ENCODE measurements at regions not wholly inside any gene's neighbourhood (a gene's known extent, or its start where the extent isn't known, plus 50 kb on each side); places are given as distances from the start of the nearest gene placed in this dataset.
"Not testable (repeated sequence)": the region's sequence is repeated elsewhere in the genome, so short reads cannot be mapped to it uniquely, and the experiment has no call there.

DNA sequence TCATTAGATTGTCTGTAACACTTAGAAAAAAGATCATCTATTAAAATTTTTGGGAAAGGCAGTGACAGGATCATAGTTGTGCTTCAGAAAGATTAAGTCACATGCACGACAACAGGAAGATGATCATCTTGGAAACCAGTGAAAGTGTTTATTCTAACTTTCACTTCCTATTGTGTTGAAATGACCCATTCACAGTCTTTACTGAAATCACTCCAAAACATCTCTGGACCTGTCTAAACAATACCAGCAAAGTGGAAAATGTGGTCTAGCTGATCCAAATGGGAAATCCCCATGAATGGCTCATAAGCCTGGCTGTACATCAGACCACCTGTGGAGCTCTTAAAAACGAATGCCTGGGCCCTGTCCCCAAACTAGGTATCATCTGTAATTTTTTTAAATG, 111.1 kb upstream of the ETV3 start:
- no peak for DNase-seq

GRCh38 chr1:157247764-157248049, 109.5 kb upstream of the ETV3 start:
- not testable (repeated sequence) for DNase-seq

DNA sequence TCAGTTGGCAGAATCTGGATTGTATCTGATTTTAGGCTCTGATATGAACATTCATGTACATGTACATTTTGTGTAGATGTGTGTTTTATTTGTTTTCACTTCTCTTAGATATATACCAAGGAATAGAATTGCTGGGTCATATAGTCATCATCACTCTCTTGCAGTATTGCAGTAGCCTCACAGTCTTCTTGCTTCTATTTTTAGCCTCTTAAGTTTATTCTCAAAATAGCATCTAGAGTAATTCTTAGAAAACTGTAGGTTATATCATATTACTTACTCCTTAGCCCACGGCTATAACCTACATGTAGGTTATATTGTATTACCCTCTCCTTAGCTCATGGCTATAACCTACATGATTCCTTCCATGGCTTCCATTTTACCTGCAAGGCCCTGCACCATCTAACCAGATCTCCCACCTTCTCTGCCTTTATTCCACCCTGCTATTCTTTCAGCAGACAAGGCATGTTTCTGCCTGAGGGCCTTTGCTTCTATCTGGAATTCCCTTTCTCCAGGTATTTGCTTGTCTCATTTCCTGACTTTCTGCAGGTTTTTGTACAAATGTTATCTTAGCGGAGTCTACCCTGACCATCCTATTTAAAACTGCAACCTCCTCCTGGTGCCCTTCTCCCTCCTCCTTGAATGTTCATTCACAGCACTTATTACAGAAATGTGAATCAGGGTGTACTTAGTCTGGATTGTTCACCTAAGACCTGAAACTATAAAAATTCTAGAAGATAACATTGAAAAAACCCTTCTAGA, 109.0 kb upstream of the ETV3 start:
- no peak for DNase-seq

DNA sequence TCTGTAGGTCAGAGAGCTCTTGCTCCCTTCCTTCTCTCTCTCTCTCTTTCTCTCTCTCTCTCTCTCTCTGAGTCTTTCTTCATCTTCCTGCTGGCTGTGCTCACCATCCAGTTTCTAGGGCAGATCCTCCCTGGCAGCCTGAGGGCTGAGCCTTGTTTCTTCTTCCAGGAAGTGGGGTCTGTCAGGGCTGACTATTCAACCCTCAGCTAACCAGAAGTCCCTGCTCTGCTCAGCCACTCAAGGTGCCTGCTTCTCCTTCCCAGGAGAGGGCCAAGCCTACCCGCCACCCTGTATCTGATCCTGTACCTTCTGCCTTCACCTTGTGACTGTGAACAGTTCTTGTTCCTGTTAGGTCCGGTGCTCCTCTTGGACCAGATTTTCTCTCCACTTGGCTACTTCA, 107.6 kb upstream of the ETV3 start:
- no peak for DNase-seq

DNA sequence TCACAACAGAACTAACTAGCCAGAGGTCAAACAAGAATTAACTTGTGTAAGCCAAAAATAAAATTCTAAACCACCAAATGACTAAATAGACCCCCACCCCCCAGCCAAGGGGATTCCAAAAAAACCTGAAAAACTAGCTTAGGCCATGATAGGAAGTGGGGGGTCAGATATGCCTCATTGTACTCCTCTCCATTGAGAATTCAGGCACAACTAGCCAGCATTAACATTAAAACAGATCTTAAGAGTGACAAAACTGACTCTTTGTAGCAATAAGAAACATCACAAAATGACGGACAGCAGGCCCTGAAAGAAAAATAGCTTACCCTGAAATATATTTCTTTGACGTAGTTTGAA, 103.0 kb upstream of the ETV3 start:
- DNase-seq = no peak

DNA sequence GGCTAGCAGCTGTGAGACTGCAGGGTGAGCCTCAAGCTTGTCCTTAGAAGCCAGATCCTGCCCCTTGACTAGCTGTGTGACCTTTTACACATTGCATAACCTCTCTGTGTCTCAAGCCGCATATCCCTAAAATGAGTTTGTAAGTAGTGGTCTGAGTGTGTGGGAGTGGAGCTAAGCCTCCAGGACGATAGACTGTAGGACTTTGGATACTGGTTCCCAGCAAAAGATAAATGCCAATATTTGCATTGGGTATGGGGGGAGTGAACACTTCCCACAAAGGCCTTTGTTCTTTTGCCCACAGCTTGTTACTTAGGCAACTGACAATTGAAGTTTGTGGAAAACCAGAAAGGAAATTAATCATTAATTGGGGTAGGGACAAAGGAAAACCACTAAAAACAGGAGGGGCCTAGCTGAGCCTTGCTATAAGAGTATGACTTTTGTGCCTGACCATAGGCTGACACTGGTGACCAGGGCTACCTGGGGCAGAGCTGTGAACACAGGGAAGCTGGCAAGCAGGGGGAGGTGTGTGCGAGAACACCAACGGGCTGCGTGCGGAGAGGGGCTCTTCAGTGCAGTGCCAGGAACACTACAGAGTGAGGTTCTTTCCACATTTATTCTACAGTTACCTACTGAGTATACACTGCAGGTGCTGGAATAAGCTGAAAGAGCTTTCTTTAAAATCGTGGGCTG, 102.4 kb upstream of the ETV3 start:
- no peak for DNase-seq

DNA sequence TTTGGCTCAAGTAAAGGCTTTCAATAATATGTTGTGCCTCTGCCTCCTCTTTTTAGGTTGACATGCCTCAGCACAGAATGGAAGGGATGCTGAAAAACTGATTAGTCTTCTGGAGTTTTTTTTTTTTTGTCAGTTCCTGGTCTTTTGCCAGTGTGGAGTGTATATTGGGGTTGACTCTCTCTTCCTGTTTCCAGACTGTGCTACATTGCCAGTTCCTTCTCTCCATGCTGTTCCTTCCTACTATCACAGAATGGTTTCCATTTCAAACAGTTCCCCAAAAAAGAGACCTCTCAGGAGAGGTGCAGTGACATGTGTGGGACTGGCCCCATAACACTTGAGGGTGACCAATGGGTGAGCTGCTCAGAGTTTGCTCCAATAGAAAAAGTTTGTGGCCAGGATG, 101.7 kb upstream of the ETV3 start:
- no peak for DNase-seq

GRCh38 chr1:157238585-157238984, 100.4 kb upstream of the ETV3 start:
- no peak for DNase-seq

GRCh38 chr1:157237981-157238380, 99.8 kb upstream of the ETV3 start:
- no peak for DNase-seq

DNA sequence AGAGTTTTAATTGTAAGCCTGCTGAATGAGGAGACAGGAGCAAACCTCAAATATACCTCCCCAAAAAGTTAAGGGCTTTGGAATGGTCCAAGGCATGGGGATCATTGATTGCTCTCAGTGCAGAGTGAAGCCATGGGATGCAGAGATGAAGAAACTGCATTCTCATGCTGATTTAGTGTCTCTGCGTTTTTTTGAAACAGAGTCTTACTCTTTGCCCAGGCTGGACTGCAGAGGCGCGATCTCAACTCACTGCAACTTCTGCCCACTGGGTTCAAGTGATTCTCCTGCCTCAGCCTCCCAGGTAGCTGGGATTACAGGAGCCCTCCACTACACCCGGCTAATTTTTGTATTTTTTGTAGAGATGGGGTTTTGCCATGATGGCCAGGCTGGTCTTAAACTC, 99.3 kb upstream of the ETV3 start:
- no peak for DNase-seq

DNA sequence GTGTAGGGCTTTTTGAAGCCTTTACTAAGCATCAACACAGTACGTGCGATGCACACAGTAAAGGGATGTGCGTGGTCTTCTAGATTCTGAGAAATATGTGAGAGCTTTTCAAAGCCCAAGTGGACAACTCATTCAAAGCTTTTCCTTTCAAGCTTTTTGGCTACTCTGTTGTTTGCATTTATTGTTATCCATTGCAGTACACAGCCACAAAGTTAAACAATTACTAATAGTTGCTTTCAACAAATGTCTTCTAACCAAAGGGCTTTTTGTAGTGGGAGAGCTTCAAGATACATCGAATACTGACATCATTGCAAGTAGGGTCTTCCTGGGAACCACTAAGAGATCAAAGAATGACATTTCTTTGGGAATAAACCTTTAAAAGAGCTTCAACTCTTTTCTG, 97.9 kb upstream of the ETV3 start:
- no peak for DNase-seq

DNA sequence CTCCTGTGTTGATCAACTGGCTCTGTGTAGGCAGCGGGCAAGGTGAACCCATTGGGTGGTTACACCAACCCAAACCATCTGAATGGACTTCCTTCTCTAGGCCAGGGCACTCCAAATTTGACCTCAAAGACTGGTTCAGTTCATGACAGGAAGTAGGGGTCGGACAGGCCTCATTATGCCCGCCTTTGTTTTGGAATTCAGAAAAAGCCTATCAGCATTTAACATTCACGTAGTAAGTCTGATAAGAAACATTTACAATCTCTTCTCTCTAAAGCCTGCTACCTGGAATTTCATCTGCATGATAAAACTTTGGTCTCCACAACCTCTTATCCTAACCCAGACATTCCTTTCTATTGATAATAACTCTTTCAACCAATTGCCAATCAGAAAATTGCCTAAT, 97.1 kb upstream of the ETV3 start:
- DNase-seq = no peak

DNA sequence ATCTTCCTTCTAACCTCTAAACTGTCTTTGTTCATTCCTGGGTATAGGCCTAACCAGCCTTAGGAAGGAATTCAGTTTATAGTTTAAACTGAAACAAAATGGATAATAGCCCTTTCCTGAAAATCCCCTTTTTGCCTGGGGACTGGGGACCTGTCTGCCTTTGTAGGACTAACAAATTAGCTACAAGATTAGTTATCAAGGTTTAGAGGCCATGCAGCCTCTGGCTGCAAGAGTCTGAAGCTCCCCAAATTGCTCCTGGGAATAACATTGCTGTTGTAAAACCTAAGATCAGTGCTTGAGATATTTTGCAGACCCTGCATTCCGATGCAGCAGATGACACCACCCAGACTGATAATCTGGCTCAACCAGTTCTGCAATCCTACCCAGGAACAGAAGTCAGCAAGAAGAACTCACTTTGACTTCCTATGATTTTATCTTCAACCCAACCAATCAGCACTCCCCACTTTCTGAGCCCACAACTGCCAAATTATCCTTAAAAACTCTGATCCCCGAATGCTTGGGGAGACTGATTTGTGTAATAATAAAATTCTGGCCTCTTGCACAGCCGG, 96.6 kb upstream of the ETV3 start:
- no peak for DNase-seq

GRCh38 chr1:157233131-157233530, 94.9 kb upstream of the ETV3 start:
- no peak for DNase-seq

DNA sequence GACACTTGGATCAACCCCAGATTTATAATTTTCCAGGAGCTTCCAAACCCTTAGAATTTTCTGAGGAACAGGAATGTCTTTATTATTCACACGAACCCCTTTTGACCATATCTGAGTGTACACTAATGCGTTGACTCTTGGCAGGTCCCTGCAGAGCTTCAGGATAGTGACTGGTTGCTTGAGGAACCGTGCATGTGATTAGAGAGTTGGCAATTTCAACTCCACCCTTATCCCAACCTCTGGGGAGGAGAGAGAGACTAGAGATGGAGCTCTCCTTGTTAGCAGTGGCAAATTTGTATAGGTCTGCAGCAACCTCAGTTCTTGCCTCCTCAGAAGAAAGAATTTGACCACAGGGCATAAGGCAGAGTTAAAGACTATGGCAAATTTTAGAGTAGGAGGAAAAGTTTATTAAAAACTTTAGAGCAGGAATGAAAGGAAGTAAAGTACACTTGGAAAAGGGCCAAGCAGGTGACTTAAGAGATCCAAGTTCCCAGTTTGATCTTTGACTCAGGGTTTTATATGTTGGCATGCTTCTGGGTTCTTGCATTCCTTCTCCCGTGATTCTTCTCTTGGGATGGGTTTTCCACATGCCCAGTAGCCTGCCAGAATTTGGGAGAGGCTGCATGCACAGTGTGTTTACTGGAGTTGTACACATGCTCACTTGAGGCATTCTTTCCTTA, 93.8 kb upstream of the ETV3 start:
- DNase-seq = no peak

GRCh38 chr1:157230500-157230899, 92.3 kb upstream of the ETV3 start:
- no peak for DNase-seq

- DNase-seq = no peak
Observed at GRCh38 chr1:157227700-157228099, 89.5 kb upstream of the ETV3 start.

DNA sequence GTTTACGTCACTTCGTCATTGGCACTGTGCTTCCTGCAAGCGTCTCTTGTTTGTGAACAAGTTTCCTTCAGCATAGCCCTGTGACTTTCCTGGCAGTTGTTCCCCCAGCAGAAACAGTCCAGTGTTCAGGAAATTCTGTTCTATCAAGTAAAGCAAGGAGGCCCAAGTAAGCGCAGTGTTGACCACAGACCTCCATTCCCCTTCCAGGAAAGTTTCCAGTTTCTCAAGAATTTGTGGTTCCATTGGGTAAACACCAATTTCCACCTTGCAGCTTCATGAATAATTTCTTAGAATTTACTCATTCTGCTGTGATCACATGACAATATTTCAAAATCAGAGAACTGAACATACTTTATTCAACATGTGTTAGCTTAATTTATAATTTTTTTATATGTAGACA, 88.5 kb upstream of the ETV3 start:
- DNase-seq = no peak

GRCh38 chr1:157219600-157219999, 81.4 kb upstream of the ETV3 start:
- DNase-seq = no peak

GRCh38 chr1:157219182-157219581, 81.0 kb upstream of the ETV3 start:
- no peak for DNase-seq

DNA sequence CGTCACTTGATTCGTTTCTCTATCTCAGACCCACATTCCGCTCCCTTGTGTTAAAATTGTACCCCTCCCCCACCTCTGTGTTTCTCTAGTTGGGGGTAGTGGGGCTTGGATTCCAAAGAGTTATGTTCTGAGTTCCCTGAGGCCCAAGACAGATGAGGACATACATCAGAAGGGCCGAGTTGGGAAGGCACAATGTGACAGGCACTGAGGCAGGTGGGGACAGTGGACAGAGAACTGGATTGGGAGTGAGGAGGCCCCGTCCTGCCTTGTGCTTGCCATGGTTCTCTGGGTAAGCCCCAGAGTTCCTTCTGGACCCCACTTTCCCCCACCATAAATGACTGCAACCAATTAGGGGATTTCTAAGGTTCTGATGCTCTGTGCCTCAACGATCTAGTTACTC, 80.5 kb upstream of the ETV3 start:
- no peak for DNase-seq

DNA sequence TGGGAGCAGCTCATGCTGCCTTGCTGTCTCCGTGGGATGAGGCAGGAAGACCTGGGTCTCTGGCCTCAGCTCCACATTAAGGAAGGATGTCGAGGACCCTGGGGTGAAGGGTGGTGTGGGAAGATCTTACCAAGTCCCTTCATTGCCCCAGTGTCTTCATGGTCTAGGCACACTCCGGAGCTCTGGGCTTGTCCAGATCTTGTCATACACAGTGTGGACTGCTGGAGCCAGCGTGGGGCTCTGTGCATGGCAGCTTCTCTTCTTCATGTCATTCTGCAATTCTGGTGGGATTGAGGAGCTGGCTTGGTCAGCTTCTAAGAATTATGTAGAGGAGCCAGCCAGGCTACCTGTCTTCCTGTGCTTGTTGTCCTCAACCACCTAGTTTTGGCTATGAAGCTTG, 79.3 kb upstream of the ETV3 start:
- no peak for DNase-seq

DNA sequence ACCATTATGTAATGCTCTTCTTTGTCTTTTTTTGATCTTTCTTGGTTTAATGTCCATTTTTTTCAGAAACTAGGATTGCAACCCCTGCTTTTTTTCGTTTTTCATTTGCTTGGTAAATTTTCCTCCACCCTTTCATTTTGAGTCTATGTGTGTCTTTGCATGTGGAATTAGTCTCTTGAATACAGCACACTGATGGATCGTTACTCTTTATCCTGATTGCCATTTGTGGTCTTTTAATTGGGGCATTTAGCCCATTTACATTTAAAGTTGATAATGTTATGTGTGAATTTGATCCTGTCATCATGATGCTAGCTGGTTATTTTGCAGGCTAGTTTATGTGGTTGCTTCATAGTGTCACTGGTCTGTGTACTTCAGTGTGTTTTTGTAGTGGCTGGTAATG, 75.6 kb upstream of the ETV3 start:
- no peak for DNase-seq

- no peak for DNase-seq
Observed at GRCh38 chr1:157209514-157209913, 71.3 kb upstream of the ETV3 start.
